Natural killer cell (primary cell): ENCODE measurements at regions not wholly inside any gene's neighbourhood (a gene's known extent, or its start where the extent isn't known, plus 50 kb on each side); places are given as distances from the start of the nearest gene placed in this dataset.

Experiments
- ATAC-seq, 3 donors: fragments of 150-1000 bp in 2 of 3; fragments of 200-7000 bp in 1 of 3; cut with Tn5 transposase; 1 replicate in 1 of 3; 2 replicates in 2 of 3; pipeline ENCODE4 v1.10.0; 2021; ENCODE audit warnings: mild to moderate bottlenecking in 2 of 3, moderate library complexity in 2 of 3
- DNase-seq, 2 donors: peaks; one replicate each; pipeline versions ENCODE4 v3.0.0 to v3.0.0-alpha.2; 2013 to 2021; ENCODE audit warnings: mixed read lengths in 1 of 2
- H3K27ac ChIP-seq: one replicate; pipeline ENCODE4 v1.5.1; 2013; ENCODE audit warnings: mild to moderate bottlenecking, low read length
- H3K27me3 ChIP-seq: one replicate; pipeline ENCODE4 v1.6.1; 2013; ENCODE audit warnings: low read length; ENCODE audit not compliant: control insufficient read depth, insufficient read depth
- H3K36me3 ChIP-seq: one replicate; pipeline ENCODE4 v1.6.1; 2013; ENCODE audit warnings: low read length; ENCODE audit not compliant: control insufficient read depth, insufficient read depth
- H3K4me1 ChIP-seq: one replicate; pipeline ENCODE4 v1.6.1; 2013; ENCODE audit warnings: low read length; ENCODE audit not compliant: control insufficient read depth, insufficient read depth
- H3K4me3 ChIP-seq: one replicate; pipeline ENCODE4 v1.5.1; 2013; ENCODE audit warnings: low read length
- H3K9me3 ChIP-seq: one replicate; pipeline ENCODE4 v1.6.1; 2013; ENCODE audit warnings: low read length; ENCODE audit not compliant: control insufficient read depth, insufficient read depth
- H3K27ac Mint-ChIP-seq, 2 donors: one replicate each; pipeline ENCODE4 v1.8.0; 2022; ENCODE audit warnings: mild to moderate bottlenecking in 2 of 2, mixed read lengths in 2 of 2, moderate library complexity in 1 of 2
- H3K27me3 Mint-ChIP-seq, 2 donors: one replicate each; pipeline ENCODE4 v1.8.0; 2022; ENCODE audit warnings: low read depth in 2 of 2, mixed read lengths in 2 of 2
- H3K36me3 Mint-ChIP-seq: one replicate; pipeline ENCODE4 v1.8.0; 2022; ENCODE audit warnings: mixed read lengths
- H3K4me1 Mint-ChIP-seq, 2 donors: one replicate each; pipeline ENCODE4 v1.8.0; 2022; ENCODE audit warnings: mixed read lengths in 2 of 2
- H3K4me3 Mint-ChIP-seq: one replicate; pipeline ENCODE4 v1.8.0; 2022; ENCODE audit warnings: mild to moderate bottlenecking, moderate library complexity, mixed read lengths
- H3K9me3 Mint-ChIP-seq, 2 donors: one replicate each; pipeline ENCODE4 v1.8.0; 2022; ENCODE audit warnings: mixed read lengths in 2 of 2
- WGBS: methylation state at CpG from one replicate; pipeline ENCODE4 v1.1.7; 2013; ENCODE audit warnings: missing lambda C conversion rate; ENCODE audit not compliant: insufficient coverage; 5-methylcytosine and 5-hydroxymethylcytosine counted together
- intact Hi-C: fragments of 100-400 bp; cut with micrococcal nuclease; formaldehyde crosslinking; loops from one replicate; pipeline ENCODE4 v1.14.2; 2022
- TF ChIP-seq, protein P1 (sequence below): fragments of 200-600 bp; IDR thresholded peaks from one replicate; pipeline ENCODE4 v1.8.0; 2022; ENCODE audit warnings: antibody characterized with exemption

DNA sequence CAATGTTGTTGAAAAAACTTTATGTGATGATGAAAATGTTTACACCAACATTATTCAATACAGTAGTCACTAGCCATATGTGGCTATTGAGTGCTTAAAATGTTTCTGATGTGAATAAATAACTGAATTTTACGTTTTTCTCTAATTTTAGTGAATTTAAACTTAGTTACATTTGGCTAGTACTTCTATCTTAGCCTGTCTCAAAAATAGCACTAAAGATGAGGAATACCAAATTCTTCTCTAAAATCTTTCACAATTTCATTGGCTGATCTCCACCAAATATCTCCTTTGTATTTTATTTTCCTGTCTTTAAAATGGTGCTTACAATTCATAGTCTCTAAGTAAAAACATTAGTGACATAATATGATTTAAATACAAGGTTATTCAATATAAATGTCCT is 83.7 kb upstream of the RND3 start:
- Mint-ChIP-seq H3K36me3 (peaks cover 3% of the 10 kb centered on the region), H3K9me3 (peaks cover 7 to 16% of the 10 kb centered on the region in 2 donors), H3K4me3 (no peak overlapping the region), H3K27ac (no peak overlapping the region), H3K4me1 (no peaks in the 10 kb centered on the region), H3K27me3 (no peaks in the 10 kb centered on the region)
- ATAC-seq, result no peak
- Histone ChIP-seq H3K27ac (no peak overlapping the region), H3K4me3 (no peak overlapping the region), H3K9me3 (no peaks in the 10 kb centered on the region), H3K4me1 (no peaks in the 10 kb centered on the region), H3K27me3 (no peaks in the 10 kb centered on the region), H3K36me3 (no peaks in the 10 kb centered on the region)
- TF ChIP-seq, protein P1, sequence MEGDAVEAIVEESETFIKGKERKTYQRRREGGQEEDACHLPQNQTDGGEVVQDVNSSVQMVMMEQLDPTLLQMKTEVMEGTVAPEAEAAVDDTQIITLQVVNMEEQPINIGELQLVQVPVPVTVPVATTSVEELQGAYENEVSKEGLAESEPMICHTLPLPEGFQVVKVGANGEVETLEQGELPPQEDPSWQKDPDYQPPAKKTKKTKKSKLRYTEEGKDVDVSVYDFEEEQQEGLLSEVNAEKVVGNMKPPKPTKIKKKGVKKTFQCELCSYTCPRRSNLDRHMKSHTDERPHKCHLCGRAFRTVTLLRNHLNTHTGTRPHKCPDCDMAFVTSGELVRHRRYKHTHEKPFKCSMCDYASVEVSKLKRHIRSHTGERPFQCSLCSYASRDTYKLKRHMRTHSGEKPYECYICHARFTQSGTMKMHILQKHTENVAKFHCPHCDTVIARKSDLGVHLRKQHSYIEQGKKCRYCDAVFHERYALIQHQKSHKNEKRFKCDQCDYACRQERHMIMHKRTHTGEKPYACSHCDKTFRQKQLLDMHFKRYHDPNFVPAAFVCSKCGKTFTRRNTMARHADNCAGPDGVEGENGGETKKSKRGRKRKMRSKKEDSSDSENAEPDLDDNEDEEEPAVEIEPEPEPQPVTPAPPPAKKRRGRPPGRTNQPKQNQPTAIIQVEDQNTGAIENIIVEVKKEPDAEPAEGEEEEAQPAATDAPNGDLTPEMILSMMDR, result no peak
- intact Hi-C loops, result no loop called here
- no CpG with 5 or more reads among the region's 1 CpG for WGBS
- no peak for DNase-seq

DNA sequence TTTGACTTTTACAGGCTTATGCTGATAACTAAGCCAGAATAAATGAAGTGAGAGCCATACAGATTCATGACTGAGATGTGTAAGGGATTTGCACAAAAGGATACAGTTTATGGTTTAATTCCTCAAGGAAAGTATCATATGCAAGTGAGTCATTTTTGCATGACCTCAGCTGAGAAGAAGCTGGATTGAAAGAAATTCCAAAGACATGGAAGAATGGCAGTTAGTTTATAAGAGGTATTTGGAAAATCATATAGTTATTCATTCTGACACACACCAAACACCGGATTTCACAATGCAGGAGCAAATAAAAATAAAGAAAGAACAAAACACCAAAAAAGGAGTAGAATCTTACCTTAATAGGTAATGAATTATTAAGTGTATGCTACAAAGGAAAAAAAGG is 83.2 kb upstream of the RND3 start:
- WGBS, result no CpG with 5 or more reads among the region's 1 CpG
- ATAC-seq, result no peak
- Histone ChIP-seq H3K9me3 (no peaks in the 10 kb centered on the region), H3K4me3 (no peak overlapping the region), H3K27ac (no peak overlapping the region), H3K27me3 (no peaks in the 10 kb centered on the region), H3K36me3 (no peaks in the 10 kb centered on the region), H3K4me1 (no peaks in the 10 kb centered on the region)
- H3K4me1 Mint-ChIP-seq, result no peaks in the 10 kb centered on the region
- no peak overlapping the region for H3K27ac Mint-ChIP-seq
- H3K9me3 Mint-ChIP-seq, result peaks cover 9 to 16% of the 10 kb centered on the region in 2 donors
- H3K36me3 Mint-ChIP-seq, result peaks cover 6% of the 10 kb centered on the region
- no peak overlapping the region for H3K4me3 Mint-ChIP-seq
- no peaks in the 10 kb centered on the region for H3K27me3 Mint-ChIP-seq
- intact Hi-C loops, result no loop called here
- DNase-seq, result no peak
- TF ChIP-seq, protein P1, result no peak

DNA sequence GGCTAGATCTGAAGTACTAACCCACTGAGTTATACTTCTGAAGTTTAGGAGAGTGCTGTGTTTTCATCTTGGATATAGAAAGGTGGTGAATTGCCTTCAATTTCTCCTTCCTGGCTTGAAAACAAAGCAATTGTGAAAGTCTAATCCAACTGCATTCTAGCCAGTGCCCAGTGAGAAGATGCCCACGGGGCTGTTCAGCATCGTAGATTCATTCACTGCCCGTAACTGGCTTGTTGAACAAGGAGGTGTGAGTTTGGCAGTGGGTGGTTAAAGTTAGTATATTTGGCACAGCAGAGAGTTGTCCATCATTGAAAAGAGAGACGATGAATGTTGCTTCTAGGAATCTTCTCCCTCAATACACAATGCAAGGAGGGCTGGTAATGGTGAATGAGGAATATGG is 82.3 kb upstream of the RND3 start:
- Histone ChIP-seq H3K4me3 (no peak overlapping the region), H3K27ac (no peak overlapping the region), H3K27me3 (no peaks in the 10 kb centered on the region), H3K4me1 (no peaks in the 10 kb centered on the region), H3K9me3 (no peaks in the 10 kb centered on the region), H3K36me3 (no peaks in the 10 kb centered on the region)
- Mint-ChIP-seq H3K27ac (no peak overlapping the region), H3K9me3 (peaks cover 11 to 16% of the 10 kb centered on the region in 2 donors), H3K36me3 (peaks cover 6% of the 10 kb centered on the region), H3K4me3 (no peak overlapping the region), H3K27me3 (no peaks in the 10 kb centered on the region), H3K4me1 (no peaks in the 10 kb centered on the region)
- TF ChIP-seq, protein P1, result no peak
- ATAC-seq, result no peak
- WGBS, result 96% methylated on average over 3 of the region's 4 CpGs
- intact Hi-C loops, result no loop called here
- DNase-seq, result no peak

DNA sequence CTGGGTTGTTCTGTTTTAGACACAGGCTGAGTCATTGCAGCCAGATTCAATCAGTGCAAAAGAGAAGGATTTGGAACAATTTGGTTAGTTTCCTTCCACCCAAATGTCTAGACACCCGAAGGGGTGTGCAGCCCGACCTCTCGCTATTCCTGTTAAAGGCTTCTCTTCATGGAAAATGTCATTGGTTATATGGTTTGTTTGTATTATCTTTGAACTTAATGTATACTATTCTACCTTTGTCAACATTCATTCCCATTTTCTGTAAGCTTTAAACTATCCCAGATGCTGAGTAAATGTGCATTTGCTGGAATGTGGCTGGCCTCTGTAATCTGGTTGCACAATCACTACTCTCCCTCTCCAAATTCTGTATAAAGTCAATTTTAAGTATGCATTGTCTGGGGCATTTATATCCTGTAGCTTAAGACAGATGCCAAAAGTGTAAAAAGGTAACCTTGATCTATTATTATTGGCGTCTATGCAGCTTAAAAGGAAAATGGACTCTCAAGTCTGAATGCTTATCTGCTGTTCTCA is 80.4 kb upstream of the RND3 start:
- H3K27me3 ChIP-seq, result no peaks in the 10 kb centered on the region

More for the DNA sequence above, 80.4 kb upstream of the RND3 start:
- H3K4me3 ChIP-seq, result no peak overlapping the region
- Mint-ChIP-seq H3K36me3 (peaks cover 6% of the 10 kb centered on the region), H3K4me3 (no peak overlapping the region), H3K27ac (no peak overlapping the region), H3K27me3 (no peaks in the 10 kb centered on the region), H3K4me1 (no peaks in the 10 kb centered on the region), H3K9me3 (peaks cover 11% of the 10 kb centered on the region in 2 donors)
- H3K9me3 ChIP-seq, result no peaks in the 10 kb centered on the region
- intact Hi-C loops, result no loop called here
- 78% methylated on average over 2 of the region's 4 CpGs for WGBS
- DNase-seq (no peak), ATAC-seq (no peak)
- H3K36me3 ChIP-seq, result no peaks in the 10 kb centered on the region
- TF ChIP-seq, protein P1, result no peak
- H3K4me1 ChIP-seq, result no peaks in the 10 kb centered on the region
- no peak overlapping the region for H3K27ac ChIP-seq
